Endometrium (tissue), 2 donors: ENCODE measurements at regions not wholly inside any gene's neighbourhood (a gene's known extent, or its start where the extent isn't known, plus 50 kb on each side); places are given as distances from the start of the nearest gene placed in this dataset.
"Not testable (repeated sequence)": the region's sequence is repeated elsewhere in the genome, so short reads cannot be mapped to it uniquely, and the experiment has no call there.

Source experiments
- FAIRE-seq: peaks from 2 replicates; lab custom pipeline; 2012; peaks lifted over from hg19 to GRCh38; lab: Jason Lieb, UNC
- donor health status: control.
- donor health status: control.

- FAIRE-seq: no peak
These were observed 458.6 kb upstream of the ATXN8OS start for GRCh38 chr13:69649063-69649392.

- no peak for FAIRE-seq
These were observed 459.1 kb upstream of the ATXN8OS start for GRCh38 chr13:69648340-69649062.

GRCh38 chr13:69644447-69644846, 463.2 kb upstream of the ATXN8OS start:
- FAIRE-seq: no peak

- FAIRE-seq: no peak
These were observed 465.9 kb upstream of the ATXN8OS start for GRCh38 chr13:69641773-69642172.

- peak; percentile 46 for FAIRE-seq
These were observed 474.6 kb upstream of the ATXN8OS start for GRCh38 chr13:69633044-69633443.

- no peak for FAIRE-seq
These were observed 483.7 kb upstream of the ATXN8OS start for GRCh38 chr13:69623973-69624372.

- FAIRE-seq: no peak
These were observed 488.0 kb upstream of the ATXN8OS start for GRCh38 chr13:69619651-69620050.

- FAIRE-seq: no peak
These were observed 488.8 kb upstream of the ATXN8OS start for GRCh38 chr13:69618838-69619237.

GRCh38 chr13:69618393-69618792, 489.2 kb upstream of the ATXN8OS start:
- FAIRE-seq: no peak

- FAIRE-seq: no peak
These were observed 490.0 kb upstream of the ATXN8OS start for GRCh38 chr13:69617587-69617986.

- no peak for FAIRE-seq
These were observed 491.2 kb upstream of the ATXN8OS start for GRCh38 chr13:69616396-69616795.

- not testable (repeated sequence) for FAIRE-seq
These were observed 492.6 kb upstream of the ATXN8OS start for GRCh38 chr13:69615055-69615454.

GRCh38 chr13:69604698-69605097, 502.9 kb upstream of the ATXN8OS start:
- no peak for FAIRE-seq

- FAIRE-seq: no peak
These were observed 504.3 kb upstream of the ATXN8OS start for GRCh38 chr13:69603144-69603853.

GRCh38 chr13:69601661-69602060, 506.0 kb upstream of the ATXN8OS start:
- no peak for FAIRE-seq

GRCh38 chr13:69600811-69601210, 506.8 kb upstream of the ATXN8OS start:
- no peak for FAIRE-seq

- no peak for FAIRE-seq
These were observed 510.5 kb upstream of the ATXN8OS start for GRCh38 chr13:69597088-69597487.

- FAIRE-seq: no peak
These were observed 512.4 kb upstream of the ATXN8OS start for GRCh38 chr13:69595181-69595580.

GRCh38 chr13:69591437-69591836, 516.2 kb upstream of the ATXN8OS start:
- no peak for FAIRE-seq

GRCh38 chr13:69589531-69590235, 517.9 kb upstream of the ATXN8OS start:
- no peak for FAIRE-seq

GRCh38 chr13:69585656-69586055, 522.0 kb upstream of the ATXN8OS start:
- no peak for FAIRE-seq

- no peak for FAIRE-seq
These were observed 527.4 kb upstream of the ATXN8OS start for GRCh38 chr13:69580255-69580654.

GRCh38 chr13:69579351-69579750, 528.3 kb upstream of the ATXN8OS start:
- FAIRE-seq: no peak
